Left cardiac atrium (tissue), 4 donors: ENCODE measurements at regions not wholly inside any gene's neighbourhood (a gene's known extent, or its start where the extent isn't known, plus 50 kb on each side); places are given as distances from the start of the nearest gene placed in this dataset.

Experiments
- ATAC-seq, 2 donors: fragments of 200-7000 bp; cut with Tn5 transposase; one replicate each; pipeline ENCODE4 v1.9.1; 2020; ENCODE audit warnings: mild to moderate bottlenecking in 2 of 2, moderate library complexity in 2 of 2
- DNase-seq: peaks from one replicate; pipeline ENCODE4 v3.0.0-alpha.2; 2020
- intact Hi-C, 2 donors: fragments of 100-400 bp; cut with DNase I; formaldehyde crosslinking; loops; one replicate each; pipeline versions ENCODE4 v1.14.1 to v1.15.1; 2022 to 2023
- donor health status: DM: no; HTN: yes; CAD: no.
- donor health status: DM: no; HTN: yes; CAD: no; lungs with severe emphysema.
- donor health status: DM: yes; HTN: yes; CAD: no.
- donor health status: Dilated cardiomyopathy.

DNA sequence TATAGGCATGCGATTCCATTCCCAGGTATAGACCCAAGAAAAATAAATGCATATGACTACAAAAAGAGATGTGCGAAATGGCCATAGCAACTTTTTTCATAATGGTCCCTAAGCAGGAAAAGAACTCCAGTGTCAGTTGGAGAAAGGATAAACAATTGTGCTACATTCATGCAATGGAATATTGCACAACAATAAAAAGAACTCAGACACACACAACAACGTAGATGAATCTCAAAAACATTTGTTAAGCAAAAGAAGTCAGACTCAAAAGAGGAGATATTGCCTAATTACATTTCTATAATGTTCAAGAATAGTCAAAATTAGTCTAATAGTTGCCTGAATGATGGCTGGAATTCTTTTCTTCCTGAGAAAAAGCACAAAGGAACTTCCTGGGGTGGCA, 141.1 kb upstream of the GLI3 start:
- intact Hi-C loops: no loop called here
- no peak for ATAC-seq

DNA sequence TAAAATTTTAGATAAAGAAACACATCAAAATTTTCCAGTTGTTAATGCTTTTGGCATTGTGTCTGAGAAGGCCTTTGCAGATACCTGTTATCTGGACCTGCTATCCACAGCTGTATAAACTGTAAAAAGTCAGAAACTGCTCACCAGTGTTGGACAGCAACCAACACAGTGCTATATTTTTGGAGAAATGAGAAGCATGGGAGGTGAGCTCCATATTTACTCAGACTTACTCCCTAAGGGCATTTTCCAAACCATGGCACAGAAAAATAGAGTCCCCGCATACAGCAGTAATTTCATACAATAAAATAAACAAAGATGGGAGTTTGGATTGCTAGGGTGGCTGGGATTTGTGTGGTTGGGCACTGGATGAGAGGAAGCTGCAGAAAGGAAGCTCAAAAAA, 136.3 kb upstream of the GLI3 start:
- intact Hi-C loops: no loop called here
- ATAC-seq (no peak), DNase-seq (no peak)

More for the DNA sequence above, 141.1 kb upstream of the GLI3 start:
- no peak for DNase-seq

DNA sequence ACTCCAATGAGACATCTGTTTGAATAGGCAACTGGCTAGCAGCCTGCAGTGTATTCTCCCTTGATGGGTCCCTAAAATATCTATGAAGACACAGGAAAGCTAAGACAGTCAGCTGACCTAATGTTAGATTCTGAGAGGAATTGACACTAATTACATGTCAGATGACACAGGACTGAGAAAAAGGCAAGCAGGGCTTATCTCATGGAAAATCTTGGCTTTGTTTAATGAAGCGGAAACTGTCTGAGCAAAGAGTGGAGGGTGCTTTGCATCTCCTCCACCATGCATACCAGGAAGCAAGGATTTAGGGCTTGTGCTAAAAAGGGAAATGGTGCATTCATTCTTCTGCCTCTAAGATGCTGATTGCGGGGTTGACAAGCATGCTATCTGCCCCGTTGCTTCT, 135.5 kb upstream of the GLI3 start:
- intact Hi-C loops: no loop called here
- no peak for ATAC-seq
- DNase-seq: no peak

DNA sequence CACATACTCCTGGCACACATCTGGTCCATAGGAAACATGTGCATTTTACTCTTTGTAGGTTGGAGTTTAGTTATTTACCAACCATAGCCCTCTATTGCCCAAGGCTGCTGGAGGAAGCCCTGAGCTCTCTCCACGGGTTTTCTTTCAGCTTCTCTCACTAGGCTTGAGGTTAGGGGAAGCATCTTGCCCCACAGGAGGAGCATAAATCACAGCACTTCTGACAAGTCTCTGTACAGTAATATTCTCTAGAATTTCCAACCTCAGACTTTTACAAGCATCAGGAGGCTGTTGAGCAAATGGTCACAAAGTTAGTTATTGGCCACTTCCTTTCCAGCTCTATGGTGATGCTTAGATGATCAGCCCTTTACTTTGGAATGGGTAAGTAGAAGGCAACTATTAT, 122.9 kb upstream of the GLI3 start:
- DNase-seq (no peak), ATAC-seq (no peak)
- intact Hi-C loops: no loop called here

DNA sequence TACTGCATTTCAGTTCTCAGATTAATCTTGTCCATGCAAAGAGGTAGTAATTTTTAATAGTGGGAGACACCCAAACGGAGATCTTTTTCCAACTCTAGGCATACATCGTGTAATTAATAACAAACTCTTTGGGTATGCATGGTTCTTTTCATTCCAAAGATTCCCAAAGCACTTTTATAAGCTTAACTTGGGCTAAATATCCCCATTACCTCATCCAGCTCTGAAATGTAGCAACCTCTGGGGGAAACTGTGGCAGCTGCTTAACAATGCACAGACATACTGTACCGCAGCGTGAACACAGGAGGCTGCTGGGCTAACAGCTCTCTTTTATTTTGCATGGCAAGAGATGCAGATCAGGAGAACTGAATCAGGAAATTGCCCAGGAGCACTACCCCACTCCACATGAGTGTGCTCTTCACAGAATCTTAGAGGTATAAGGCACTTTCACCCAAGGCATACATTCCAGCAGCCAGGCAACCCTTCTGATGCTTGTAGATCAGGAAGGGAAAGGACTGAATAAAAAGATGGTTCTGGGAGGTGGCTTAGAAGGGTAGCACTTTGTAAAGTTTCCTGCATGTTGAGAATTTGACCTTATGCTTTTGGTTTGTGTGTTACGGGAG, 114.4 kb upstream of the GLI3 start:
- peak in 1 of 2 donors; percentile 71 for ATAC-seq
- intact Hi-C loops: no loop called here
- DNase-seq: no peak

DNA sequence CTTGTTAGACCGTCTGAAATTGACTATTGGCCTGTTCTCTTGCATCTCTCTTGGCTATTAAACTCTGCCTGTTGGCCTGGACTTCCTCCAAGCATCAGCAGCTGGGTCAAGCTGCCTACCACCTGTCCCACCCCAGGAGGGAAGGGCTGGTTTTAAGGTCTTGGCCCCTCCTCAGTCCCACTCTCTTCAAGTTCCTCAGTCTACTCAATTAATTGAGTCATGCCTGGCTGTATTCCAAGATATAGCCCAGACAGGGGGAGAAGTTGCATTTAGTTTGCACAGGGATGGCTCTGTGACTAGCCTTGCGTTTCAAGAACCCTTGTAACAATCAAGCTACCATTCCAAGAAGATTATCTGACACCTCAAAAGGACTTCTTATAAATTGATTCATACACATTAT, 113.8 kb upstream of the GLI3 start:
- no peak for DNase-seq
- intact Hi-C loops: no loop called here
- ATAC-seq: peak in 1 of 2 donors; percentile 90

DNA sequence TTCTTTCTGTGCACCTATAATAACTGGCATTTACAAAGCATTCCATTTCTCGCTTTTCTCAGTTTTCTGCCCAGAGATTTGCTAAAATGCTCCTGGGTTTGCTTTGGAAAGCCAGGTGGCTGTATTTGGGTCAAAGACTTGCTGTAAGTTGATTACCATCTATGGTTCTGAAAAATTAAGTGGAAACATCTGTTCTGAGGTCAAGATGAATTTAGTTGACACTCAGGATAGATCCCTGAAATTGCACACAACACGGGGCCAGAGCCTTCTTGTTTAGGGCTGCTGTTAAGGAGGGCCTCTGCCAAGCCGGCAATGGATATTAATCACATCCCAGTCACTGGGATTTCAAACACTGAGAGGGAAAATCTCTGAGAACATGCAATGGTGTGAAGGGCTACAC, 111.6 kb upstream of the GLI3 start:
- no peak for ATAC-seq
- intact Hi-C loops: no loop called here
- no peak for DNase-seq

DNA sequence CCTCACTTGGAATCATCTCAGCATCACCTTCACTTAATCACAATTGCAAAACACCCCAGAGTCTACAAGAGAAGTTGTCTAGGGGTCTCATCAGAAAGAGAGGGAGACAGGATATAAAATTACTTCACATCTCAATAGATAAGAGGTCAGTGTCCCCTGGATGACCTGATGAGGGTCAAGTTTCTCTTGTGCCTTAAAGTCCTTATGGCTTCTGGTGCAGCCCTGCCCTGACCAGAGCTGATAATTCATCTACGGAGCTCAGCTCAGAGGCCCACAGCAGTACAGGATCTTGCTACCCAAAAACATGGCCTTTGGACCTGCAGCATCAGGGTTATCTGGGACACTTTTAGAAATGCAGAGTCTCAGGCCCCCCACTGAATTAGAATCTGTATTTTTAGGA, 111.1 kb upstream of the GLI3 start:
- intact Hi-C loops: no loop called here
- no peak for ATAC-seq
- DNase-seq: no peak

DNA sequence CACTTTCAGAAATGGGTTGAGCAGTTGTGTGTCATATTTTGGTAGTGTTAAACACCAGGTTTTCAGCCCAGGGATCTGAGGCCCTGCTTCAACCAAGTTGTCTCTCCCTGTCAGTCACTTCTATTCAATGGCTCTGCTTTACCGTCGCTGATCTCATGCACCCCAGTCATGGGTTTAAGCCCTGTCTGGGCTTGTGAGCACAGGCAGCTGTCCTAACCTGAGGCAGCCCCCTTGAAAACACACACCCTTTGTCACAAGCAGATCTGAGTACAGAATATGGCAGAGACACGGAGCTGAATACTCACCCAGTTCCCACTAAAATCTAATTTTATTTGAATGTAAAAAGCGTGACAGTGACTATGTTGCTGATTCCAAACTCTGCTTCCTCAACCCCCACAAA, 110.6 kb upstream of the GLI3 start:
- intact Hi-C loops: no loop called here
- ATAC-seq (no peak), DNase-seq (no peak)

DNA sequence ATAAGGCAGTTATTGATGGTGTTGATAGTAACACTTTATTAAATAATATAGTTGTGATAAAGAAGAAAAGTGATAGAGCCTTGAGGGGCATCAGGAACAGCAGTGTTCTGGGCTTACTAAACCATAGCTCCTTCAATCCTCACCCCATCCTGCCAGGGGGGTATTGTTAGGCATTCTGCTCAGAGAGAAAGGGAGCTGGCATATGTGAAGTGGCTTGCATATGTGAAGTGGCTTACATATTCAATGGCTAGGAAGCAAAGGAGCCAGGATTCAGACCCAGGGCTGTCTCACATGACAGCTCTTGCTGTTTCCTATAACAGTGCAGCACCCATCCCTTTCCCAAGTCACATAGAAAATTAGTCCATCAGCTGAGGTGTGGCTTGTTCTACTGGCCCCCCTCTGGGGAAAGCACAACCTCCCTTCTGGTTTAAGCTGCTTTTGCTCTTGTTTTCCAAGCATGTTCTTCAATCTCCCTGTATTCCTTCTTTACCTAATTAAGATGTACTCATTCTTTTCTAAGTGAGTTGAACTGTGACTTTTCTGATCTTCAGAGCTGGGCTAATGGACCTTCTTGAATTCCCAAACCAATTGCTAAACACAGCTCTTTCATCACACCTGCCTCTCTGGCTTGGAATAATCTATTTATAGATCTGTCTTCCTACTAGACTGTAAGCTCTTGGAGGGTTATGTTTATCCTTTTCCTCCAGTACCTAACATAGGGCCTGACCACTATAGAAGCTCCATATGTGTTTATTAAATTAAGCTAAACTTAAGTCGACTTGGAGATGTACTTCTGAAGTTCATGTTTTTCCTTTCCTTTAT, 108.7 kb upstream of the GLI3 start:
- no peak for ATAC-seq

DNA sequence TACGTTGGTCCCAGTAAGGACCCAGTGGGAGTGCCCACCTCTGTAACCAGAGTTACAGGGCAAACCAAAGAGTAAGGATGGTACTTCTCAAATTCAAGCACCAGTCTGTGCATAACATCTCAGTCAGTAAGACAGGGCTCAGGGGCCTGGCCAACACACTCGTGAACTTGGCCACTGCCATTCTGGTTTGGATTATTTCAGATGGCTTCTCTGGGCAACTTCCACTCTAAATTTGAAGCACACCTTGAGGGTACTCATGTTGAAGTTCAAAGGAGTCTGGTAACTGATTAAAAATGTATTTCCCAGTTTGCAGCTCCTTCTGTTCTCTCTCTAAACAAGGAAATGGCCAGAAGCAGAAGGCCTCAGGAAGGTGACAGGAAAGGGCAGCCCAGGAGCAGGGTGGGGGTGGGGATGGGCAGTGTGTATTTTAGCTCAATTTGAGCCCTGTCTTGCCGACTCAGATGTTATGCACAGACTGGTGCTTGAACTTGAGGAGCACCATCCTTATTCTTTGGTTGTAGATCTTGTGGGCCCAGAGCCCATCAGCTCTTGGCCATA, 107.3 kb upstream of the GLI3 start:
- ATAC-seq (no peak), DNase-seq (no peak)
- intact Hi-C loops: no loop called here

More for the DNA sequence above, 108.7 kb upstream of the GLI3 start:
- intact Hi-C loops: no loop called here
- no peak for DNase-seq

DNA sequence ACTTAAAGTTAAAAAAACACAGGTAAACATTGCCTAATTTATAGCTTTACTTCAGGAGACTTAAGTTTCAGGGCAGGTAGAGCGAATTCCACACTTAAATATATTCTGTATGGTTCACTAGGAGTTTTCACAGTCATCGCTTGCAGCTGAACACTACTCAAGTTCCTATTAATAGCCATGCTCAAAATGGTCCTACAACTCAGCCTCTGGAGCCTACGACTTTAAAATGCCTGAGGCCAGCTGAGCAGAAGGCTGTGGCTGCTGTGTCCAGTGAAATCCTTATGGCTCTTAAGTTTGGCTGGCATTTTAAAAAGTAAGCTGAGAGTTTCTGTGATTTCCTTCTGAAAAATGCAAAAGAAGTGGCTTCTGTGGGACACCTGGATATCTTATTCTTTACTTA, 105.4 kb upstream of the GLI3 start:
- ATAC-seq (no peak), DNase-seq (no peak)
- intact Hi-C loops: no loop called here

DNA sequence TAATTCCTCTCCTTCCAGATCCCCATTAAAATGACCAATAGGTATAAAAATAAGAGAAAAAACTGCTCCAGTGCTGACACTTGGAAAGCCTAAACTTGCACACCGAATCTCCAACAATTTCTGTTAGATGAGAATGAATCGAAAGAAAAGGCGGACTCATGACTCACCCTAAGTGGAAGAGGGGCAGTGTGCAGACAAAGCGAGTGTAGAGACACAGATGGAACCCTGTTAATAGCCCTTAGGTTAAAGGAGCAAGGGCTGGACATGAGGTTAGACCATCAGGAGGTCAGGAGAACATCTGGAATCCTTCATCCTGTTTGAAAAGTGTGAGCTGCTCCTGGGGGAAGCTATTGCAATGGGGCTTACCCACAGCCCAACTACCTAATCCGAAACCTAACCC, 103.4 kb upstream of the GLI3 start:
- ATAC-seq: no peak
- intact Hi-C loops: no loop called here
- no peak for DNase-seq

DNA sequence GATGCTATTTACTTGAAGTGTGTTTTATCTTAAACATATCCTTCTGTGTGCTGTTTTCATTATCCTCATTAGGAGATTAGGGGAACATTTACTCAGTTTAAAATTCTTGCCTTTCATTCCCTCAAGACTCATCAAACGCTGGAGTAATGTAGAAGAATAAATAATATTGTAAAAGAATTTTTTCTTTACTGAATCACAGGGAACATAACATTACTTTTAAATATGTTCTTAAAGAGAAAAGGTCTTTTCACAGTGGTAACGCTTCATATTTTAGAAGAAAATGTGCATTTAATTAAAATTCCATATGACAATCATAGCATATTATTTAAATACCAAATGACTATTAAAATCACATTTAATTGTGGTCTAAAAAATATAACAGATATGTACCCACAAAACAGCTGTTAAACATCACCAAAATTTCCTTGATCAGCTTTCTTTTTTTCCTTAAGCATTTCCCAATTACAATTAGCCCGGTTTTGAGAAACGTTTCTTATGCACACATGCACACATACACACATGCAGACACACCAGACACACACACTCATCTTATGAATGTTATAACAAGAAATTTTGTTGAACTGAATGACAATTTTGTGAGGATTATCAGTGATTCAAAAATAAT, 102.0 kb upstream of the GLI3 start:
- DNase-seq: no peak
- ATAC-seq: no peak
- intact Hi-C loops: no loop called here

DNA sequence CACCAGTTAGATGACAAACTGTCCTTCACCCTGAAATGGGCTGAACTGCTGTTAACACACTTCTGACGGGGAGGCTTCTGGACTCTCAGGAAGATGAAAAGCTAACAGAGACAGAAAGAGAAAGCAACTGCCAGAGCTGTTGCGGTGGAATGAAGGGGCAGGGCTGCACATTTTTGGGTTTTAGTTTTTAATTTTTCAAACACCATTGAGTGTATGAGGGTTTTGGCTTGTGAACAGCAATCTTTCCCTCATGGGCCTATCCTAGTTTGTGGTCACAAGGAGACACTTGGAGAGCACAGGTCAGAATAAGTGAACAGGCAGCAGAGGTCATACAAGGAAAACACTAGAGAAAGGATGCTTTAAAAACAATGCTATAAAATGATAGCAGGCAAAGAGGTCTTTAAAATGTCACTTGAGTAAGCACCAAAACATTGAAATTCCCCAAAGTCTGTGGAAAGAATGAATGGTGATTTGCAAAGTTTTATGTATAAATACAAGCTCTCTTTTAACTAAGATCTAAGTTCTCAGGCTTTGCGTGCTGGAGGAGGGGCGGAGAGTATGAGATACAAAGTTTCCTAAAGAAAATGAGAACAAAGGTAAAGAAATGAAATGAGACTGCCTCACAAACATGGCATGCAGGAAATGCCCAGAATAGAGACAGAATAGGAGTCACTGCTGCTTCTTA, 101.4 kb upstream of the GLI3 start:
- DNase-seq (no peak), ATAC-seq (no peak)
- intact Hi-C loops: no loop called here

DNA sequence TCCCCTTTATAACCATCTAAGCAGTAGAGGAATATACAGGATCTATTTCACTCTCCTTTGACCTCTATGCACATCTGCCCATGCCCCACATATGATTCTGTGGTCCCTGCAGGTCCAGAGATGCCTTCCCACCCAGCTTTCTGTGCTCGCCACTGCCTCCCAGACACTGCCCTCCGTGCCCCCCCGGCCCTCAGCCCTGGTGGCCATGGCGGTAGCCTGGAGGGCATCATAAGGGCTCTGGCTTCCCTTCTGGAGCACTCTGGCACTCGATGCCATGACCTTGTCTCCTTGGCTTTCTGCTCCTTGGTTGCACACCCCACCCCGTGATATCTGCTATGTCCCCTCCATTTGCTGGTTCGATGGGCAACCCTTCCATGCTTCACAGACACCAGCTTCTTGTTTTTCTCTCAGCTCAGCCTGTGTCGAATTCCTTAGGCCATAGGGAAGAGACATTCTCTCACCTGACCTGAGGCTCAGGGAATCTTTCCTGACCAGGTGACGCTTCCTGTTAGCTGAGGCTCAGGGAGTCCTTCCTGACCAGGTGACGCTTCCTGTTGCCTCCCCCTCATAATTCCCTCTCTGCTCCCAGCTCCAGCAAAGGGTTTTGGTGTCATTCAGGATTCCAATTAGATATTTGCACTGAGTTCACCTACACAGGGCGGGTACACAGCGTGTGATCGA, 100.4 kb upstream of the GLI3 start:
- no peak for DNase-seq
- intact Hi-C loops: no loop called here
- no peak for ATAC-seq

DNA sequence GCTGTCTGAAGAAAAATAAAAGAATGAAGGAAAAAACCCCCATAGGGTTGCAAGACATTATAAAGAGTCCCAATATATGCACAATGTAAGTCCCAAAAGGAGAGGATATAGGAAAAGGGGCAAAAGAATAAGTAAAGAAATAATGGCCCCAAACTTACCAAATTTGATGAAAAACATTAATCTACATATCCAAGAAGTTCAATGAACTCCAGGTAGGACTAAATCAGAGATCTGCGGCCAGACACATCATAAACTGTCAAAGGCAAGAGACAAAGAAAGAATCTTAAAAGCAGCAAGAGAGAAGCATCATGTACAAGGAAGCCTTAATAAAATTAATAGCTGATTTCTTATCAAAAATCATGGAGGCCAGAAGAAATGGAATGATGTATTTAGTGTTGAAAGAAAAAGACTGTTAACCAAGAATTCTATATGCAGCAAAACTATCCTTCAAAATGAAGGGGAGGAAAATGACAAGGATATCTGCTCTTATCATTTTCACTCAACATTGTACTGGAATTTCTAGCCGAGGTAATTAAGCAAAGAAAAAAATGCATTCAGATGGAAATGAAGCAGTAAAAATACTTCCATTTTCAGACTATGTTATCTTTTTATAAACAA, 95.7 kb upstream of the GLI3 start:
- ATAC-seq (no peak), DNase-seq (no peak)
- intact Hi-C loops: no loop called here

DNA sequence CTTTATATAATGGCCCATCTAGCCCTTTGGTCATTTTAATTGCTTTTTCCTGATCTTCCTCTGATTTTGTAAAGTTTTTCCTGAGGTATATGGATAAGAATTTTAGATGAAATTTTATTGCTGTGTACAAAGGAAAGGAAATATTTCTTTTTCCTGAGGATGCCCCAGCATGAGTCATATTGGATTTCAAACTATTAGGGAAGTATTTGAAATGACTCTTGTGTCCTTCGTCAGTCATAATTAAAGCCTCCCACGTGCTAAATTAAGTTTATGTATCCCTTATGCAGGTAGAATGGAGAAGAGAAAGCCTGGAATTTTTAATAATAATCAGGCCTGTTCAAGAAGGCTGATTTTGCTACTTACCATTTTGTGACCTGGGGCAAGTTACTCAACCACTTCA, 82.6 kb upstream of the GLI3 start:
- ATAC-seq: no peak
- no peak for DNase-seq
- intact Hi-C loops: no loop called here

DNA sequence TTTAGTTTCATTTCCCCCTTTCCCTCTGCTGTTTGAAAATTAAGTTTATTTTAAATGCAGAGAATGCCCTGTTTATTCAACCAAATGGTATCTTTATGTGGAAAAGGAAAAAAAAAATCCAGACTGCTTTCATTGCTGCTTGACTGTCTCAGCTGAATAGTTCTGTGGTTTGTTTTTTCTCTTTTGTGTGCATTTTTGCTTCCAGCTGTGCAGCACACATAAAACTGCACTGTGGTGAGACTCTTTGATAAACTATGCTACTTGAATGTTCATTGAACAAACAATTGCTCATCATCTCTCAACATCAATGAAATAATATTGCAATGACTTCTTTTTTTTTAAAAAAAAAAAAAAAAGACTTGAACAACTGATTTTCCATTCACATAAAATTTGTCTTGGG, 78.6 kb upstream of the GLI3 start:
- DNase-seq (no peak), ATAC-seq (no peak)
- intact Hi-C loops: no loop called here
